ENCODE measurements at regions not wholly inside any gene's neighbourhood (a gene's known extent, or its start where the extent isn't known, plus 50 kb on each side); places are given as distances from the start of the nearest gene placed in this dataset.

DNA sequence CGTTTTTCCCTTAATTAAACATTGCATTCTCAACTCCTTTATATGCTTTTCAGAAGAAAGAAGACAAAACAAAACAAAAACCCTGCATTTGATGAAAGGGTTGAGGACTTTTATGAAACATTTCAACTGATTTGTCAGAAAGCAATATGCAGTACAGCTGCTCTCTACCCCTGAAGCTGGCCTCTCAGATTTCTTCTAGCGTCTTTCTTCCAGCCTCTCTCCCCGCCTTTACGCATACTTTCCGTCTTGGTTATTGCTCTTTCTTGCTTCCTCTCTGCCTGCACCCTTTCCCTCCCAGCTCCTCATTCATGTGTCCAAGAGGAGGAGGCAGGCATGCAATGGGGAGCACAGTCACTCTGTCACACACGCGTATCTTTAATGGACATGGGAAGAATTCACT, 91.0 kb upstream of the COL1A2 start:
- peaks cover 0 to 2% of the 10 kb centered on the region in 2 donors for H3K27me3 Mint-ChIP-seq
- no peak for DNase-seq
- CTCF ChIA-PET (ENCODE audit: partially characterized antibody), result no interaction called here
- no peaks in the 10 kb centered on the region for H3K9me3 ChIP-seq (ENCODE audit: control insufficient read depth in 1 of 2, low read length in 2 of 2)
- H3K27ac ChIP-seq (ENCODE audit: low read depth, low read length), result no peak overlapping the region
- H3K4me1 ChIP-seq (ENCODE audit: insufficient read depth, low read length), result no peaks in the 10 kb centered on the region
- intact Hi-C loops (cut with micrococcal nuclease), result no loop called here
- H3K4me3 ChIP-seq (ENCODE audit: low read length in 2 of 2), result no peak overlapping the region
- peaks cover 0 to 11% (median 3%) of the 10 kb centered on the region in 8 donors for H3K9me3 Mint-ChIP-seq
- H3K27ac Mint-ChIP-seq, result no peak overlapping the region
- H3K27me3 ChIP-seq (ENCODE audit: insufficient read depth, low read length), result no peaks in the 10 kb centered on the region
- H3K4me3 Mint-ChIP-seq, result no peak overlapping the region
- no peaks in the 10 kb centered on the region for H3K36me3 Mint-ChIP-seq
- no peaks in the 10 kb centered on the region for H3K4me1 Mint-ChIP-seq
- H3K36me3 ChIP-seq (ENCODE audit: insufficient read depth, low read length), result no peaks in the 10 kb centered on the region
- POLR2A ChIA-PET (ENCODE audit: partially characterized antibody), result no interaction called here

DNA sequence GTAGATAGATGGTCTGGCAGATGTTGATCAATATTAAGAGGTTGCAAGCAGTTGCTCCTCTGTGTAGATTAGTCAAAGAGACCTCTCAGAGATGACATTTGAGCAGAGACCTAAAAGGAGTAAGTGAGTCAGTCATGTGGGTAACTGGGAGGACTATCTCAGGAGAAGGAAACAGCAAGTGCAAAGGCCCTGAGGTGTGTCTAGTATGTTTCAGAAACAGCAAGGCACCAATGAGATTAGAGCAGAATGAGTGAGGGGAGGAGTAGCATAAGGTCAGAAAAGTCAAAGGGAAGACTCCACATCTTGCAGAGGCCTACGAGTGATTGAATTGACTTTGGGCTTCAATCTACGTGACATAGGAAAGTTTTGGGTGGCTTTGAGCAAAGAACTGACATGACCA, 89.8 kb upstream of the COL1A2 start:
- no peaks in the 10 kb centered on the region for H3K36me3 ChIP-seq (ENCODE audit: insufficient read depth, low read length)
- no peak overlapping the region for H3K4me3 ChIP-seq (ENCODE audit: low read length in 2 of 2)
- no peaks in the 10 kb centered on the region for H3K4me1 ChIP-seq (ENCODE audit: insufficient read depth, low read length)
- H3K36me3 Mint-ChIP-seq, result no peaks in the 10 kb centered on the region
- ChIA-PET POLR2A (ENCODE audit: partially characterized antibody) (no interaction called here), CTCF (ENCODE audit: partially characterized antibody) (no interaction called here)
- intact Hi-C loops (cut with micrococcal nuclease), result no loop called here
- no peak for DNase-seq
- no peak overlapping the region for H3K27ac Mint-ChIP-seq
- H3K9me3 Mint-ChIP-seq, result peaks cover 0 to 17% (median 6%) of the 10 kb centered on the region in 8 donors
- H3K9me3 ChIP-seq (ENCODE audit: control insufficient read depth in 1 of 2, low read length in 2 of 2), result no peaks in the 10 kb centered on the region
- no peak overlapping the region for H3K4me3 Mint-ChIP-seq
- H3K27me3 ChIP-seq (ENCODE audit: insufficient read depth, low read length), result no peaks in the 10 kb centered on the region
- peaks cover 0 to 2% of the 10 kb centered on the region in 2 donors for H3K27me3 Mint-ChIP-seq
- H3K4me1 Mint-ChIP-seq, result no peaks in the 10 kb centered on the region
- no peak overlapping the region for H3K27ac ChIP-seq (ENCODE audit: low read depth, low read length)

DNA sequence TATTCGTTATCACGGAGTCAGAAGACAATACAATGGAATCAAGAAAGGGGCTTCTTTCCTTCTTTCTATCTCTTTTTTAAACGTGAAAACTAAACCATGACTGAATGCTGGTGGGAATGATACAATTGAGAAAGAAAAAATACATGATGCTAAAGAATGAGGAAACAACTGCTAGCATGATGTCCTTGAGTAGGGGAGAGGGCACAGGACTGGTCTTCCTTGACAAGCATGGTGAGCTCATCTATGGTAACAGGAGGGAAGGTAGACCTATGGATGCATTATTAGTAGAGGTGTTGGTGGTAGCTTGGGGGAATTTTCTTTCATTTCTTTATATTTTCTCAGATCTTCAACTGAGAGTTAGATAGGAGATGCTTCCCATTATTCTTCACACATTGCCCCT, 88.9 kb upstream of the COL1A2 start:
- no peaks in the 10 kb centered on the region for H3K36me3 ChIP-seq (ENCODE audit: insufficient read depth, low read length)
- no peak overlapping the region for H3K4me3 ChIP-seq (ENCODE audit: low read length in 2 of 2)
- Mint-ChIP-seq H3K4me3 (no peak overlapping the region), H3K4me1 (no peaks in the 10 kb centered on the region), H3K9me3 (peaks cover 0 to 17% (median 6%) of the 10 kb centered on the region in 8 donors), H3K27ac (no peak overlapping the region), H3K36me3 (no peaks in the 10 kb centered on the region), H3K27me3 (peaks cover 0 to 2% of the 10 kb centered on the region in 2 donors)
- ChIA-PET CTCF (ENCODE audit: partially characterized antibody) (no interaction called here), POLR2A (ENCODE audit: partially characterized antibody) (no interaction called here)
- H3K27me3 ChIP-seq (ENCODE audit: insufficient read depth, low read length), result no peaks in the 10 kb centered on the region
- no peak overlapping the region for H3K27ac ChIP-seq (ENCODE audit: low read depth, low read length)
- DNase-seq, result no peak
- no peaks in the 10 kb centered on the region for H3K9me3 ChIP-seq (ENCODE audit: control insufficient read depth in 1 of 2, low read length in 2 of 2)
- intact Hi-C loops (cut with micrococcal nuclease), result no loop called here
- no peaks in the 10 kb centered on the region for H3K4me1 ChIP-seq (ENCODE audit: insufficient read depth, low read length)

- no peak for DNase-seq
- CTCF ChIA-PET (ENCODE audit: partially characterized antibody), result no interaction called here
Measured at GRCh38 chr7:94307399-94308048, 87.2 kb upstream of the COL1A2 start.

DNA sequence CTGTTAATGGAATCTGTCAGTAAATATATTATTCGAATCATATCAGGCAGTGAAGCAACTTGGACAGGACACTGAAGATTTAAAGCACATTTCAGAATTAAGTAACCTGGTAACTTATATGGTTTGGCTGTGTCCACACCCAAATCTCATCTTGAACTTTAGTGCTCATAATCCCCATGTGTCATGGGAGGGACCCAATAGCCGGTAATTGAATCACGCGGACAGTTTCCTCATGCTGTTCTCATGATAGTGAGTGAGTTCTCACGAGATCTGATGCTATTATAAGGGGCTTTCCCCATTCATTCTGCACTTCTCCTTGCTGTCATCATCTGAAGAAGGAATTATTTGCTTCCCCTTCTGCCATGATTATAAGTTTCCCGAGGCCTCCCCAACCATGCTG, 83.2 kb upstream of the COL1A2 start:
- Mint-ChIP-seq H3K27ac (no peak overlapping the region), H3K36me3 (no peaks in the 10 kb centered on the region), H3K4me3 (no peak overlapping the region), H3K4me1 (no peaks in the 10 kb centered on the region), H3K9me3 (peaks cover 0 to 14% (median 5%) of the 10 kb centered on the region in 8 donors), H3K27me3 (peaks cover 0 to 2% of the 10 kb centered on the region in 2 donors)
- Histone ChIP-seq H3K27ac (ENCODE audit: low read depth, low read length) (no peak overlapping the region), H3K4me3 (ENCODE audit: low read length in 2 of 2) (no peak overlapping the region), H3K27me3 (ENCODE audit: insufficient read depth, low read length) (no peaks in the 10 kb centered on the region), H3K36me3 (ENCODE audit: insufficient read depth, low read length) (no peaks in the 10 kb centered on the region), H3K9me3 (ENCODE audit: control insufficient read depth in 1 of 2, low read length in 2 of 2) (no peaks in the 10 kb centered on the region), H3K4me1 (ENCODE audit: insufficient read depth, low read length) (no peaks in the 10 kb centered on the region)
- intact Hi-C loops (cut with micrococcal nuclease), result no loop called here
- CTCF ChIA-PET (ENCODE audit: partially characterized antibody), result no interaction called here
- POLR2A ChIA-PET (ENCODE audit: partially characterized antibody), result no interaction called here
- DNase-seq, result no peak

More at GRCh38 chr7:94307399-94308048, 87.2 kb upstream of the COL1A2 start:
- Histone ChIP-seq H3K4me1 (ENCODE audit: insufficient read depth, low read length) (no peaks in the 10 kb centered on the region), H3K36me3 (ENCODE audit: insufficient read depth, low read length) (no peaks in the 10 kb centered on the region), H3K27ac (ENCODE audit: low read depth, low read length) (no peak overlapping the region), H3K27me3 (ENCODE audit: insufficient read depth, low read length) (no peaks in the 10 kb centered on the region), H3K4me3 (ENCODE audit: low read length in 2 of 2) (no peak overlapping the region), H3K9me3 (ENCODE audit: control insufficient read depth in 1 of 2, low read length in 2 of 2) (no peaks in the 10 kb centered on the region)
- Mint-ChIP-seq H3K4me1 (no peaks in the 10 kb centered on the region), H3K4me3 (no peak overlapping the region), H3K27ac (no peak overlapping the region), H3K36me3 (no peaks in the 10 kb centered on the region), H3K27me3 (peaks cover 0 to 2% of the 10 kb centered on the region in 2 donors), H3K9me3 (peaks cover 0 to 20% (median 6%) of the 10 kb centered on the region in 8 donors)
- intact Hi-C loops (cut with micrococcal nuclease), result no loop called here
- POLR2A ChIA-PET (ENCODE audit: partially characterized antibody), result no interaction called here

DNA sequence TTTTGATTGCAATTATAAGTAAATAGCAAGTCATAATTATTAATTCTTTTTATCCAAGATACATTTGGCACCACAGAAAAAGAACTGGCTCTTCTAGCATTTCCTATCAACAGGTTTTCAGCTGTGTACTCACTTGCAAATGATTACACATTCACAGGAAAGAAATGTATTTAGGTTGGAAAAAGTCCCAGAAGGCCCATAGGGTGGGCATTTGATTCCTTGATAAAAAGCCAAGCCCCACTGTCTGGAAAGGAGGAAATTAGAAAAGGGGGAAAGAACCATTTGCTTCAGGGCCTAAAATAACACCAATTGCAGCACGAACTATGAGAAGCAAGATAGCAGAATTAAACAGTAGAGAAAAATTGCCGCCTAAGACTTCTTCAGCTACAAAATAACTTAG, 80.8 kb upstream of the COL1A2 start:
- Histone ChIP-seq H3K4me1 (ENCODE audit: insufficient read depth, low read length) (no peaks in the 10 kb centered on the region), H3K9me3 (ENCODE audit: control insufficient read depth in 1 of 2, low read length in 2 of 2) (no peaks in the 10 kb centered on the region), H3K4me3 (ENCODE audit: low read length in 2 of 2) (no peak overlapping the region), H3K27me3 (ENCODE audit: insufficient read depth, low read length) (no peaks in the 10 kb centered on the region), H3K36me3 (ENCODE audit: insufficient read depth, low read length) (no peaks in the 10 kb centered on the region), H3K27ac (ENCODE audit: low read depth, low read length) (no peak overlapping the region)
- intact Hi-C loops (cut with micrococcal nuclease), result no loop called here
- H3K36me3 Mint-ChIP-seq, result no peaks in the 10 kb centered on the region
- peaks cover 0 to 4% of the 10 kb centered on the region in 2 donors for H3K27me3 Mint-ChIP-seq
- POLR2A ChIA-PET (ENCODE audit: partially characterized antibody), result no interaction called here
- CTCF ChIA-PET (ENCODE audit: partially characterized antibody), result no interaction called here
- peaks cover 0 to 10% (median 4%) of the 10 kb centered on the region in 8 donors for H3K9me3 Mint-ChIP-seq
- no peaks in the 10 kb centered on the region for H3K4me1 Mint-ChIP-seq
- H3K27ac Mint-ChIP-seq, result no peak overlapping the region
- no peak overlapping the region for H3K4me3 Mint-ChIP-seq
- no peak for DNase-seq

DNA sequence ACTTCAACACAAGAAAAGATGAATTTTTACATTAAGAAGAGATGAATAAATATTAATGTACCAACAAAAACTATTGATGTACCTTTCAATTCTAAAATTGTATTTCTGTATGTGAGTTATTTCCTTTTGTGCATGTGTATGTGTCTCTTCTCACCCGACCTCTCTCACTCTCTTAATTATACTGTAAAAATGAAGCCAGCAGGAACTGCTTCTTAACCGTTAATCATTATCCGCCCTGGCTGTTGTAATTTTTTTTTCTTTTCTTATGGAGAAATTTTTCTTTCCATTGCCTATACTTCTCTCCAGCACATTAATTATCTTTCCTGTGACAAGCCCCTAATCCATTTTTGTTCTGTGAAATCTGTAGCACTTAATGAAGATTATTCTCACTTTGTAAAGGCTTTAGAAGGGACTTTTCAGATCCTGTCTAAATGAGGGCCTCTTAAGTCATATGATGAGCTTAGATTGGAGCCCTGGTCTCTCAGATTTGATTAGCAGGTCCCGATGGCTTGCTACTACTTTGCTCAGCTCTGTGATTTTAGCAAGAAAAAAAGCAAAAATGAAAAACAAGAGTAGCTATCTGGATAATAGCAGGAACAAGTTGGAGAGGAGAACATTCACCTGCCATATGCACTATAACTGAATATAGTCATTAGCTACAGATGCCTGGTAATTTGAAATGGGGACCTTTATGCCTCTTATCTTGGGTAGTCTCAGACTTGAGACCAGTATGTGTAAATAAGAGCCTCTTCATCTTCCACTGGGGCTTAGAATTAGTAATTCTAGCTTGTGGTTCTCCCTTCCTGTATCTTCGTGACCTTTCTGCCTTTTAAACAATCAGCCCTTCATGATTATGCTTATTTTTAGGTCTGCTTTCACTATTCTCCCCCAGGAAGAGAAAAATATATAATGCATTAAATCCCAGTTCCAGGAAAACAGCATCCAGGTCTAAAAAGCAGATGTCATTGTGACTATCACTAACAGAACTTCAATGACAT, 80.0 kb upstream of the COL1A2 start:
- Mint-ChIP-seq H3K4me1 (no peaks in the 10 kb centered on the region), H3K36me3 (no peaks in the 10 kb centered on the region), H3K27ac (peak overlapping the region in 1 of 7 donors; percentile 48), H3K4me3 (no peak overlapping the region), H3K9me3 (peaks cover 2 to 12% (median 4%) of the 10 kb centered on the region in 8 donors), H3K27me3 (peaks cover 0 to 4% of the 10 kb centered on the region in 2 donors)
- Histone ChIP-seq H3K9me3 (ENCODE audit: control insufficient read depth in 1 of 2, low read length in 2 of 2) (no peaks in the 10 kb centered on the region), H3K4me1 (ENCODE audit: insufficient read depth, low read length) (no peaks in the 10 kb centered on the region), H3K36me3 (ENCODE audit: insufficient read depth, low read length) (no peaks in the 10 kb centered on the region), H3K4me3 (ENCODE audit: low read length in 2 of 2) (no peak overlapping the region), H3K27ac (ENCODE audit: low read depth, low read length) (no peak overlapping the region), H3K27me3 (ENCODE audit: insufficient read depth, low read length) (no peaks in the 10 kb centered on the region)
- DNase-seq, result no peak
- ChIA-PET POLR2A (ENCODE audit: partially characterized antibody) (no interaction called here), CTCF (ENCODE audit: partially characterized antibody) (no interaction called here)
- intact Hi-C loops (cut with micrococcal nuclease), result no loop called here
